OCI-LY7 (cell line): ENCODE measurements at regions not wholly inside any gene's neighbourhood (a gene's known extent, or its start where the extent isn't known, plus 50 kb on each side); places are given as distances from the start of the nearest gene placed in this dataset.

Experiments
- BruUV-seq: library from RNA; stranded (reverse); fragments of 400-500 nt; replicated peaks from 2 replicates; lab custom pipeline; 2021; lab: Mats Ljungman, UMichigan
- CTCF ChIA-PET: fragments of 300-600 bp; sonication (Branson Sonifier 250); formaldehyde crosslinking; loops from one replicate; lab custom pipeline; 2022; ENCODE audit warnings: antibody characterized with exemption; ENCODE audit not compliant: unreplicated experiment; lab: Charles Lee
- POLR2A ChIA-PET: fragments of 300-600 bp; sonication (Branson Sonifier 250); formaldehyde crosslinking; loops from one replicate; lab custom pipeline; 2022; ENCODE audit warnings: antibody characterized with exemption; lab: Charles Lee
- DNase-seq: peaks from one replicate; pipeline ENCODE4 v3.0.0-alpha.2; 2015; ENCODE audit warnings: low spot score
- H2AFZ ChIP-seq: fragments of 200-600 bp; sonication (generic), shearing (Covaris generic); 2 replicates; pipeline ENCODE4 v1.6.1; 2014; ENCODE audit warnings: mild to moderate bottlenecking, antibody characterized with exemption, low read length, moderate library complexity
- H3K27ac ChIP-seq: fragments of 200-600 bp; sonication (generic); 2 replicates; pipeline ENCODE4 v1.5.1; 2014; ENCODE audit warnings: mixed run types, low read depth, mild to moderate bottlenecking, moderate library complexity, low read length, inconsistent platforms; ENCODE audit not compliant: poor library complexity, severe bottlenecking
- H3K36me3 ChIP-seq: fragments of 200-600 bp; sonication (generic); 2 replicates; pipeline ENCODE4 v1.6.1; 2014; ENCODE audit warnings: mild to moderate bottlenecking, antibody characterized with exemption, low read length, moderate library complexity, mixed read lengths; ENCODE audit not compliant: insufficient read depth
- H3K4me1 ChIP-seq: fragments of 200-600 bp; sonication (generic); 2 replicates; pipeline ENCODE4 v1.5.1; 2014; ENCODE audit warnings: mild to moderate bottlenecking, low read length; ENCODE audit not compliant: insufficient read depth, poor library complexity, severe bottlenecking
- H3K4me2 ChIP-seq: fragments of 200-600 bp; sonication (generic); 2 replicates; pipeline ENCODE4 v1.6.1; 2014; ENCODE audit warnings: mild to moderate bottlenecking, low read length
- H3K4me3 ChIP-seq: fragments of 200-600 bp; sonication (generic); 2 replicates; pipeline ENCODE4 v1.5.1; 2014; ENCODE audit warnings: mild to moderate bottlenecking, low read depth, low read length; ENCODE audit not compliant: poor library complexity, severe bottlenecking
- H3K79me2 ChIP-seq: fragments of 200-600 bp; sonication (generic); 2 replicates; pipeline ENCODE4 v1.6.1; 2016; ENCODE audit warnings: low read depth, mild to moderate bottlenecking, low read length, moderate library complexity, mixed read lengths; ENCODE audit not compliant: insufficient read depth
- H3K9me2 ChIP-seq: fragments of 200-600 bp; sonication (generic); 2 replicates; pipeline ENCODE4 v1.6.1; 2016; ENCODE audit warnings: mild to moderate bottlenecking, low read length, mixed read lengths; ENCODE audit not compliant: insufficient read depth
- H3K9me3 ChIP-seq: fragments of 200-600 bp; sonication (generic); 2 replicates; pipeline ENCODE4 v1.6.1; 2014; ENCODE audit warnings: mild to moderate bottlenecking, mixed run types, low read length, mixed read lengths
- H4K20me1 ChIP-seq: fragments of 200-600 bp; sonication (generic); 2 replicates; pipeline ENCODE4 v1.6.1; 2014; ENCODE audit warnings: mild to moderate bottlenecking, antibody characterized with exemption, low read length, moderate library complexity, mixed read lengths; ENCODE audit not compliant: insufficient read depth
- EZH2phosphoT487 ChIP-seq: fragments of 200-600 bp; sonication (generic); IDR thresholded peaks from 2 replicates; pipeline ENCODE4 v1.6.1; 2018; ENCODE audit warnings: low read depth, borderline replicate concordance, mild to moderate bottlenecking, mixed run types, antibody characterized with exemption, low read length, moderate library complexity, mixed read lengths
- intact Hi-C: fragments of 100-400 bp; cut with micrococcal nuclease; formaldehyde crosslinking; loops from one replicate; pipeline ENCODE4 v1.10.0; 2022; ENCODE audit not compliant: unreplicated experiment
- TF ChIP-seq, protein P1 (sequence below): fragments of 200-600 bp; sonication (generic); conservative IDR thresholded peaks from 2 replicates; pipeline ENCODE4 v1.5.1; 2014; ENCODE audit warnings: mild to moderate bottlenecking, antibody characterized with exemption, low read length, moderate library complexity, mixed read lengths

GRCh38 chr2:49832555-49832954, 678.2 kb upstream of the FSHR start:
- CTCF ChIA-PET = no interaction called here
- no peak for DNase-seq
- Histone ChIP-seq H3K36me3 (no peaks in the 10 kb centered on the region), H3K4me2 (no peak overlapping the region), H3K79me2 (no peaks in the 10 kb centered on the region), H3K27ac (no peak overlapping the region), H3K4me1 (no peaks in the 10 kb centered on the region), H3K9me3 (no peaks in the 10 kb centered on the region), H2AFZ (no peak overlapping the region), H3K9me2 (no peaks in the 10 kb centered on the region), H3K4me3 (no peak overlapping the region), H4K20me1 (no peaks in the 10 kb centered on the region)
- POLR2A ChIA-PET = no interaction called here
- intact Hi-C loops = no loop called here
- no TSS peak for BruUV-seq
- TF ChIP-seq, protein P1, sequence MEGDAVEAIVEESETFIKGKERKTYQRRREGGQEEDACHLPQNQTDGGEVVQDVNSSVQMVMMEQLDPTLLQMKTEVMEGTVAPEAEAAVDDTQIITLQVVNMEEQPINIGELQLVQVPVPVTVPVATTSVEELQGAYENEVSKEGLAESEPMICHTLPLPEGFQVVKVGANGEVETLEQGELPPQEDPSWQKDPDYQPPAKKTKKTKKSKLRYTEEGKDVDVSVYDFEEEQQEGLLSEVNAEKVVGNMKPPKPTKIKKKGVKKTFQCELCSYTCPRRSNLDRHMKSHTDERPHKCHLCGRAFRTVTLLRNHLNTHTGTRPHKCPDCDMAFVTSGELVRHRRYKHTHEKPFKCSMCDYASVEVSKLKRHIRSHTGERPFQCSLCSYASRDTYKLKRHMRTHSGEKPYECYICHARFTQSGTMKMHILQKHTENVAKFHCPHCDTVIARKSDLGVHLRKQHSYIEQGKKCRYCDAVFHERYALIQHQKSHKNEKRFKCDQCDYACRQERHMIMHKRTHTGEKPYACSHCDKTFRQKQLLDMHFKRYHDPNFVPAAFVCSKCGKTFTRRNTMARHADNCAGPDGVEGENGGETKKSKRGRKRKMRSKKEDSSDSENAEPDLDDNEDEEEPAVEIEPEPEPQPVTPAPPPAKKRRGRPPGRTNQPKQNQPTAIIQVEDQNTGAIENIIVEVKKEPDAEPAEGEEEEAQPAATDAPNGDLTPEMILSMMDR = no peak
- no peak for TF ChIP-seq EZH2phosphoT487

- Histone ChIP-seq H3K9me2 (no peaks in the 10 kb centered on the region), H3K4me2 (no peak overlapping the region), H3K79me2 (no peaks in the 10 kb centered on the region), H3K36me3 (no peaks in the 10 kb centered on the region), H3K4me3 (no peak overlapping the region), H2AFZ (no peak overlapping the region), H3K4me1 (no peaks in the 10 kb centered on the region), H3K9me3 (no peaks in the 10 kb centered on the region), H3K27ac (no peak overlapping the region), H4K20me1 (no peaks in the 10 kb centered on the region)
- intact Hi-C loops = no loop called here
- ChIA-PET POLR2A (no interaction called here), CTCF (no interaction called here)
- DNase-seq = no peak
- BruUV-seq = no TSS peak
- TF ChIP-seq, protein P1 = no peak
- no peak for TF ChIP-seq EZH2phosphoT487
Measured at GRCh38 chr2:49831698-49832367, 677.5 kb upstream of the FSHR start.

- Histone ChIP-seq H3K27ac (no peak overlapping the region), H3K9me3 (no peaks in the 10 kb centered on the region), H3K4me1 (no peaks in the 10 kb centered on the region), H3K9me2 (no peaks in the 10 kb centered on the region), H3K4me3 (no peak overlapping the region), H3K79me2 (no peaks in the 10 kb centered on the region), H3K36me3 (no peaks in the 10 kb centered on the region), H4K20me1 (no peaks in the 10 kb centered on the region), H3K4me2 (no peak overlapping the region), H2AFZ (no peak overlapping the region)
- ChIA-PET CTCF (no interaction called here), POLR2A (no interaction called here)
- DNase-seq = no peak
- TF ChIP-seq EZH2phosphoT487 = no peak
- TF ChIP-seq, protein P1 = no peak
- intact Hi-C loops = no loop called here
- no TSS peak for BruUV-seq
Measured at GRCh38 chr2:49830846-49831245, 676.5 kb upstream of the FSHR start.
